Stimulated activated CD4-positive, alpha-beta T cell treated with anti-CD3 and anti-CD28 coated beads, Interleukin-2, amount 100 ng/mL, for 48 hours (primary cell): ENCODE measurements at regions not wholly inside any gene's neighbourhood (a gene's known extent, or its start where the extent isn't known, plus 50 kb on each side); places are given as distances from the start of the nearest gene placed in this dataset.

Experiments used
- DNase-seq, 2 donors: peaks; one replicate each; pipeline ENCODE4 v3.0.0-alpha.2; 2020

- no peak for DNase-seq
These were observed 444.8 kb downstream of the GATA3 start for GRCh38 chr10:8499312-8499711.

- DNase-seq = no peak
These were observed 445.4 kb downstream of the GATA3 start for GRCh38 chr10:8499752-8500390.

GRCh38 chr10:8502573-8502972, 448.1 kb downstream of the GATA3 start:
- no peak for DNase-seq

GRCh38 chr10:8504499-8504898, 450.0 kb downstream of the GATA3 start:
- no peak for DNase-seq

- no peak for DNase-seq
These were observed 452.7 kb downstream of the GATA3 start for GRCh38 chr10:8507156-8507555.

- no peak for DNase-seq
These were observed 454.4 kb downstream of the GATA3 start for GRCh38 chr10:8508882-8509281.

- no peak for DNase-seq
These were observed 456.0 kb downstream of the GATA3 start for GRCh38 chr10:8510471-8510870.

- DNase-seq = no peak
These were observed 456.5 kb downstream of the GATA3 start for GRCh38 chr10:8511026-8511425.

- DNase-seq = no peak
These were observed 459.0 kb downstream of the GATA3 start for GRCh38 chr10:8513155-8514147.

- no peak for DNase-seq
These were observed 465.9 kb downstream of the GATA3 start for GRCh38 chr10:8520382-8520781.

- no peak for DNase-seq
These were observed 473.3 kb downstream of the GATA3 start for GRCh38 chr10:8527773-8528172.

- DNase-seq = no peak
These were observed 476.6 kb downstream of the GATA3 start for GRCh38 chr10:8531116-8531515.

- DNase-seq = no peak
These were observed 478.2 kb downstream of the GATA3 start for GRCh38 chr10:8532647-8533046.

- no peak for DNase-seq
These were observed 479.0 kb downstream of the GATA3 start for GRCh38 chr10:8533462-8533861.

- no peak for DNase-seq
These were observed 479.6 kb downstream of the GATA3 start for GRCh38 chr10:8534096-8534495.

GRCh38 chr10:8534891-8535290, 480.4 kb downstream of the GATA3 start:
- no peak for DNase-seq

- no peak for DNase-seq
These were observed 484.6 kb downstream of the GATA3 start for GRCh38 chr10:8539056-8539455.

GRCh38 chr10:8543361-8544056, 489.0 kb downstream of the GATA3 start:
- no peak for DNase-seq

- no peak for DNase-seq
These were observed 489.5 kb downstream of the GATA3 start for GRCh38 chr10:8544057-8544380.

GRCh38 chr10:8544500-8544899, 490.0 kb downstream of the GATA3 start:
- no peak for DNase-seq

GRCh38 chr10:8554574-8554973, 500.1 kb downstream of the GATA3 start:
- DNase-seq = no peak

GRCh38 chr10:8556321-8556720, 501.8 kb downstream of the GATA3 start:
- DNase-seq = no peak

- DNase-seq = no peak
These were observed 509.0 kb downstream of the GATA3 start for GRCh38 chr10:8563478-8563877.

- DNase-seq = no peak
These were observed 512.2 kb downstream of the GATA3 start for GRCh38 chr10:8566737-8567136.
